Upper lobe of left lung (tissue), 4 donors: ENCODE measurements at regions not wholly inside any gene's neighbourhood (a gene's known extent, or its start where the extent isn't known, plus 50 kb on each side); places are given as distances from the start of the nearest gene placed in this dataset.

Source experiments
- EP300 ChIP-seq, 4 donors: sonication (generic); formaldehyde crosslinking; IDR thresholded peaks; one replicate each; pipeline ENCODE4 v1.5.1; 2017; ENCODE audit warnings: antibody characterized with exemption in 4 of 4, control low read depth in 2 of 4
- POLR2A ChIP-seq, 4 donors: fragments of 450-650 bp; IDR thresholded peaks; one replicate each; pipeline ENCODE4 v1.5.1; 2016 to 2017; ENCODE audit warnings: antibody characterized with exemption in 4 of 4, mild to moderate bottlenecking in 2 of 4
- TF ChIP-seq, protein P1 (sequence below), 6 experiments: fragments of 450-650 bp in 4 of 6; fragments of 200-600 bp in 2 of 6; sonication (generic) in 2 of 6; IDR thresholded peaks; one replicate each; pipeline ENCODE4 v1.5.1; 2016 to 2019; ENCODE audit warnings: antibody characterized with exemption in 6 of 6

DNA sequence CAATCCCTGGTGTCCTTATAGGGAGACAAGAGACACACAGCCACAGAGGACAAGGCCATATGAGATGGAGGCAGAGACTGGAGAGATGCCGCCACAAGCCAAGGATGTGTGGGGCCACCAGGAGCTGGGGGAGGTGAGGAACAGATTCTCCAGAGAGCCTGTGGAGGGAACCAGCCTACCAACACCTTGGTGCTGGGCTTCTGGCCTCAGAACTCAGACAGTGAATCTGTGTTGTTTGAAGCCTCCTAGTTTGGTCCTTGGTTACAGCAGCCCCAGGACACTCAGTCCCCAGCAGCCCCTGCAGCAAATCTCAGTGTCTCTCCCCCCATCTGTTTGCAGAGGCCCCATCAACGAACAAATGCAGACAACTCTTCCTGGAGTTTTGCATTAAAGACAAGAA lies 73.2 kb upstream of the BHLHE23 start:
- TF ChIP-seq, protein P1, sequence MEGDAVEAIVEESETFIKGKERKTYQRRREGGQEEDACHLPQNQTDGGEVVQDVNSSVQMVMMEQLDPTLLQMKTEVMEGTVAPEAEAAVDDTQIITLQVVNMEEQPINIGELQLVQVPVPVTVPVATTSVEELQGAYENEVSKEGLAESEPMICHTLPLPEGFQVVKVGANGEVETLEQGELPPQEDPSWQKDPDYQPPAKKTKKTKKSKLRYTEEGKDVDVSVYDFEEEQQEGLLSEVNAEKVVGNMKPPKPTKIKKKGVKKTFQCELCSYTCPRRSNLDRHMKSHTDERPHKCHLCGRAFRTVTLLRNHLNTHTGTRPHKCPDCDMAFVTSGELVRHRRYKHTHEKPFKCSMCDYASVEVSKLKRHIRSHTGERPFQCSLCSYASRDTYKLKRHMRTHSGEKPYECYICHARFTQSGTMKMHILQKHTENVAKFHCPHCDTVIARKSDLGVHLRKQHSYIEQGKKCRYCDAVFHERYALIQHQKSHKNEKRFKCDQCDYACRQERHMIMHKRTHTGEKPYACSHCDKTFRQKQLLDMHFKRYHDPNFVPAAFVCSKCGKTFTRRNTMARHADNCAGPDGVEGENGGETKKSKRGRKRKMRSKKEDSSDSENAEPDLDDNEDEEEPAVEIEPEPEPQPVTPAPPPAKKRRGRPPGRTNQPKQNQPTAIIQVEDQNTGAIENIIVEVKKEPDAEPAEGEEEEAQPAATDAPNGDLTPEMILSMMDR (IDR thresholded peaks at IDR 0.05), result no peak
- TF ChIP-seq POLR2A (IDR thresholded peaks at IDR 0.05) (no peak), EP300 (IDR thresholded peaks at IDR 0.05) (no peak)
